Vagina (tissue), 2 donors: ENCODE measurements at regions not wholly inside any gene's neighbourhood (a gene's known extent, or its start where the extent isn't known, plus 50 kb on each side); places are given as distances from the start of the nearest gene placed in this dataset.

Experiments
- DNase-seq, 2 donors: peaks; one replicate each; pipeline ENCODE4 v3.0.0-alpha.2; 2017; ENCODE audit errors: extremely low spot score in 2 of 2
- H3K27ac ChIP-seq: fragments of 200-600 bp; sonication (generic); one replicate; pipeline ENCODE4 v1.5.1; 2019
- H3K27me3 ChIP-seq: fragments of 200-600 bp; sonication (generic); one replicate; pipeline ENCODE4 v1.5.1; 2019
- H3K36me3 ChIP-seq, 2 donors: fragments of 200-600 bp; sonication (generic); one replicate each; pipeline ENCODE4 v1.5.1; 2017 to 2019
- H3K4me1 ChIP-seq: fragments of 200-600 bp; sonication (generic); one replicate; pipeline ENCODE4 v1.5.1; 2019
- H3K4me3 ChIP-seq, 2 donors: fragments of 200-600 bp; sonication (generic); 1 replicate in 1 of 2; 2 replicates in 1 of 2; pipeline ENCODE4 v1.5.1; 2016 to 2019
- H3K9me3 ChIP-seq: fragments of 200-600 bp; sonication (generic); one replicate; pipeline ENCODE4 v1.5.1; 2019
- POLR2A ChIP-seq, 2 donors: fragments of 450-650 bp; IDR thresholded peaks; one replicate each; pipeline ENCODE4 v1.6.1; 2017; ENCODE audit warnings: antibody characterized with exemption in 2 of 2, mild to moderate bottlenecking in 2 of 2, moderate library complexity in 2 of 2
- POLR2AphosphoS5 ChIP-seq, 2 donors: sonication (generic); formaldehyde crosslinking; IDR thresholded peaks; one replicate each; pipeline ENCODE4 v1.9.0; 2017; ENCODE audit warnings: antibody characterized with exemption in 2 of 2, mild to moderate bottlenecking in 2 of 2, low read depth in 1 of 2; ENCODE audit not compliant: insufficient read depth in 1 of 2
- intact Hi-C: fragments of 100-400 bp; cut with DNase I; formaldehyde crosslinking; loops from one replicate; pipeline ENCODE4 v1.15.1; 2023
- TF ChIP-seq, protein P1 (sequence below), 3 experiments: fragments of 450-650 bp in 2 of 3; fragments of 200-600 bp in 1 of 3; sonication (generic) in 1 of 3; IDR thresholded peaks; one replicate each; pipeline ENCODE4 v1.5.1; 2017 to 2019; ENCODE audit warnings: antibody characterized with exemption in 3 of 3, mild to moderate bottlenecking in 2 of 3, moderate library complexity in 2 of 3

DNA sequence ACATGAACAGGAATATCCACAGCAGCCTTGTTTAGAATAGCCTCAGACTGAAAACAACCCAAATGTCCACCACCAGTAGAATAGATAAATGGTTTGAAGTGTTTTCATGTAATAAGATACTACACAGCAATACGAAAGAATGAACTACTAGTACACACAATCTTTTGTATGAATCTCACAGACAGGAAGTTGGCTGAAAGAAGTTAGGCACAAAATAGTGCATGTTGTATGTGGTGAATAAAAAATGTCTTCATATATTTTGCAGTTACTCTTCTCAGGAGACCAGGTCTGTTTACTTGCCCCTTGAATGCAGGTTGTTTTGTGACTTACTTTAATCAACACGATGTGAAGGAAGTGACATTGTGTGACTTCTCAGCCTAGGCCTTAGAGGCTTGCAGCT, 75.9 kb upstream of the LEF1 start:
- Histone ChIP-seq H3K4me1 (no peaks in the 10 kb centered on the region), H3K27ac (no peak overlapping the region), H3K9me3 (no peaks in the 10 kb centered on the region), H3K27me3 (no peaks in the 10 kb centered on the region), H3K36me3 (no peaks in the 10 kb centered on the region), H3K4me3 (no peak overlapping the region)
- no peak for DNase-seq
- intact Hi-C loops, result no loop called here
- TF ChIP-seq, protein P1, sequence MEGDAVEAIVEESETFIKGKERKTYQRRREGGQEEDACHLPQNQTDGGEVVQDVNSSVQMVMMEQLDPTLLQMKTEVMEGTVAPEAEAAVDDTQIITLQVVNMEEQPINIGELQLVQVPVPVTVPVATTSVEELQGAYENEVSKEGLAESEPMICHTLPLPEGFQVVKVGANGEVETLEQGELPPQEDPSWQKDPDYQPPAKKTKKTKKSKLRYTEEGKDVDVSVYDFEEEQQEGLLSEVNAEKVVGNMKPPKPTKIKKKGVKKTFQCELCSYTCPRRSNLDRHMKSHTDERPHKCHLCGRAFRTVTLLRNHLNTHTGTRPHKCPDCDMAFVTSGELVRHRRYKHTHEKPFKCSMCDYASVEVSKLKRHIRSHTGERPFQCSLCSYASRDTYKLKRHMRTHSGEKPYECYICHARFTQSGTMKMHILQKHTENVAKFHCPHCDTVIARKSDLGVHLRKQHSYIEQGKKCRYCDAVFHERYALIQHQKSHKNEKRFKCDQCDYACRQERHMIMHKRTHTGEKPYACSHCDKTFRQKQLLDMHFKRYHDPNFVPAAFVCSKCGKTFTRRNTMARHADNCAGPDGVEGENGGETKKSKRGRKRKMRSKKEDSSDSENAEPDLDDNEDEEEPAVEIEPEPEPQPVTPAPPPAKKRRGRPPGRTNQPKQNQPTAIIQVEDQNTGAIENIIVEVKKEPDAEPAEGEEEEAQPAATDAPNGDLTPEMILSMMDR (IDR thresholded peaks at IDR 0.05), result no peak
- TF ChIP-seq POLR2A (IDR thresholded peaks at IDR 0.05) (no peak), POLR2AphosphoS5 (IDR thresholded peaks at IDR 0.05; ENCODE audit: insufficient read depth in 1 of 2, low read depth in 1 of 2) (no peak)

DNA sequence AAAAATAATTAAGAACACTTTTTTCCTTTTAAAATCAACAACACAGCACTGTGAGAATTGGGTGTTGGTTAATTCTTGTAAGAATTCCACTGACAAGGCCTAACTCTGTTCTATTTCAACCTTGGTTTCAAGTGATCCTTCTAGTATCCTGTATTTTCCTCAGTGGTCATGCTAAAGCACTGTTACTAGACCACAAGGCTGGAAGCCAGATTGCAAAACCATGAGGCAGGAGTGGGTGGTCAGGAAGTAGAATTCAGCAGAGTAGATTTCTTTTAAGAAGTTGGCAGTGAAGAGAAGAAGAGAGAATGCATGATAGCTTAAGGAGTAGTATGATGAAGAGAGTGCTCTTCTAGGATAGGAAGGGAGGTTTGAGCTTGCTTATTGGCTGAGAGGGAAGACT, 71.6 kb upstream of the LEF1 start:
- H3K36me3 ChIP-seq, result no peaks in the 10 kb centered on the region
- DNase-seq, result no peak
- intact Hi-C loops, result no loop called here
- H3K27ac ChIP-seq, result no peak overlapping the region
- no peaks in the 10 kb centered on the region for H3K9me3 ChIP-seq
- TF ChIP-seq, protein P1 (IDR thresholded peaks at IDR 0.05), result no peak
- no peak for TF ChIP-seq POLR2AphosphoS5 (IDR thresholded peaks at IDR 0.05; ENCODE audit: insufficient read depth in 1 of 2, low read depth in 1 of 2)
- TF ChIP-seq POLR2A (IDR thresholded peaks at IDR 0.05), result no peak
- no peak overlapping the region for H3K4me3 ChIP-seq
- H3K27me3 ChIP-seq, result no peaks in the 10 kb centered on the region
- no peaks in the 10 kb centered on the region for H3K4me1 ChIP-seq

DNA sequence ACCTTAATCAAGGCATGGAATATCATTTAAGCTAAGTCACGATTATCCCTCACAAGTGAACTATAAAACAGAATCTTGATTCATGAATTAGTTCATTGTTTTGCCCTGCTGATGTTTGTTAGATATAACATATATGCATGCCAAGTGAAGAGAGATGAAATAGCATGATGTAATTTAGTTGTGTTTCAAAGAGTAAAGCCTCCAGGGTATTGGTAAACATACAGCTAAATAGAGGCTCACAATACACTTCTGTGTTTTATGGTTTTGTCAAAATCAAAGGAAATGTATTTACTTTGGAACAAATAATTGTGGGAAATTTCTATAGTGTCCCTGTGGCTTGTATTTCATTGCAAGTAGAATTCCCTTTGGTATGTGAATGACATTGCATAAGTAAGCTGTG, 69.0 kb upstream of the LEF1 start:
- intact Hi-C loops, result no loop called here
- Histone ChIP-seq H3K36me3 (no peaks in the 10 kb centered on the region), H3K4me1 (no peaks in the 10 kb centered on the region), H3K27me3 (no peaks in the 10 kb centered on the region), H3K27ac (no peak overlapping the region), H3K4me3 (no peak overlapping the region), H3K9me3 (no peaks in the 10 kb centered on the region)
- DNase-seq, result no peak
- TF ChIP-seq POLR2A (IDR thresholded peaks at IDR 0.05) (no peak), POLR2AphosphoS5 (IDR thresholded peaks at IDR 0.05; ENCODE audit: insufficient read depth in 1 of 2, low read depth in 1 of 2) (no peak)
- TF ChIP-seq, protein P1 (IDR thresholded peaks at IDR 0.05), result no peak

DNA sequence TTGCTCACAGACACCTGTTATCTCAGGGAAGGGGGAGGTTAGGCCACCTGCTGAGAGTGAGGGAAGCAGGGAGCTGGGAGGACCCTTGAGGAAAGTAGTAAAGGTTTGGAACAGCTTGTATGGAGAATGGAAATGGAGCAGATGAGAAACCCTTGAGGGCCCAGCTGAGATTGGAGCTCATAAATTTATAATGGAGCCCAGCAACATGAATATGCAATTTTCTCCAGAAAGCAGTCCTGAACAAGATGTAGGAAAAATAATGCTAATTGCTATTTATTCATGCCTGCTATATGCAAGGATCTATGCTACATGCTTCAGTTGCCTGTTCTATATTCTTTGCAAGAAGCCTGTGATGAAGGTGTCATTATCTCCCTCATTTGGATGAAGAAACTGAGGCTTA, 67.5 kb upstream of the LEF1 start:
- Histone ChIP-seq H3K36me3 (no peaks in the 10 kb centered on the region), H3K27me3 (no peaks in the 10 kb centered on the region), H3K9me3 (no peaks in the 10 kb centered on the region), H3K4me3 (no peak overlapping the region), H3K27ac (no peak overlapping the region), H3K4me1 (no peaks in the 10 kb centered on the region)
- TF ChIP-seq POLR2AphosphoS5 (IDR thresholded peaks at IDR 0.05; ENCODE audit: insufficient read depth in 1 of 2, low read depth in 1 of 2) (no peak), POLR2A (IDR thresholded peaks at IDR 0.05) (no peak)
- TF ChIP-seq, protein P1 (IDR thresholded peaks at IDR 0.05), result no peak
- DNase-seq, result no peak
- intact Hi-C loops, result no loop called here

DNA sequence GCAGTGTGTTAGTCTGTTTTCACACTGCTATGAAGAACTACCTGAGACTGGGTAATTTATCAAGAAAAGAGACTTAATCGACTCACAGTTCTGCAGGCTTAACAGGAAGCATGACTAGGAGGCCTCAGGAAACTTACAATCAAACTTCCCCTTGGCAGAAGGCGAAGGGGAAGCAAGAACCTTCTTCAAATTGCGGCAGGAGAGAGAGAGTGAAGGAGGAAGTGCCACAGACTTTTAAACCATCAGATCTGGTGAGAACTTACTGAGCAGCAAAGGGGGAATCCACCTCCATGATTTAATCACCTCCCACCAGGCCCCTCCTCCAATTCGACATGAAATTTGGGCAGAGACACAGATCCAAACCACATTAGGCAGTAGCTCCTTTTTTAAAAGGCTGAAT, 59.2 kb upstream of the LEF1 start:
- H3K27ac ChIP-seq, result no peak overlapping the region
- H3K4me1 ChIP-seq, result no peaks in the 10 kb centered on the region
- intact Hi-C loops, result no loop called here
- H3K27me3 ChIP-seq, result no peaks in the 10 kb centered on the region
- TF ChIP-seq, protein P1 (IDR thresholded peaks at IDR 0.05), result no peak
- TF ChIP-seq POLR2AphosphoS5 (IDR thresholded peaks at IDR 0.05; ENCODE audit: insufficient read depth in 1 of 2, low read depth in 1 of 2), result no peak
- TF ChIP-seq POLR2A (IDR thresholded peaks at IDR 0.05), result no peak
- DNase-seq, result no peak
- no peak overlapping the region for H3K4me3 ChIP-seq
- H3K36me3 ChIP-seq, result no peaks in the 10 kb centered on the region
- H3K9me3 ChIP-seq, result no peaks in the 10 kb centered on the region
